GM18511 (cell line): ENCODE measurements at regions not wholly inside any gene's neighbourhood (a gene's known extent, or its start where the extent isn't known, plus 50 kb on each side); places are given as distances from the start of the nearest gene placed in this dataset.
"Not testable (repeated sequence)": the region's sequence is repeated elsewhere in the genome, so short reads cannot be mapped to it uniquely, and the experiment has no call there.

Experiments used
- ATAC-seq: cut with Tn5 transposase; IDR thresholded peaks from one replicate; pipeline ENCODE4 v1.9.1; 2021; ENCODE audit warnings: mild to moderate bottlenecking, moderate library complexity; ENCODE audit not compliant: unreplicated experiment

- no peak for ATAC-seq
Observed at GRCh38 chr2:224263571-224264043, 138.3 kb downstream of the FAM124B start.

- ATAC-seq: no peak
Observed at GRCh38 chr2:224261326-224261725, 140.6 kb downstream of the FAM124B start.

GRCh38 chr2:224260372-224261020 lies 141.4 kb downstream of the FAM124B start:
- ATAC-seq: no peak

GRCh38 chr2:224259831-224260230 lies 142.1 kb downstream of the FAM124B start:
- no peak for ATAC-seq

GRCh38 chr2:224258059-224258458 lies 143.8 kb downstream of the FAM124B start:
- no peak for ATAC-seq

- no peak for ATAC-seq
Observed at GRCh38 chr2:224257156-224257555, 144.8 kb downstream of the FAM124B start.

- no peak for ATAC-seq
Observed at GRCh38 chr2:224253464-224253863, 148.4 kb downstream of the FAM124B start.

- ATAC-seq: no peak
Observed at GRCh38 chr2:224252631-224253030, 149.3 kb downstream of the FAM124B start.

- ATAC-seq: no peak
Observed at GRCh38 chr2:224248944-224249371, 152.9 kb downstream of the FAM124B start.

GRCh38 chr2:224242561-224242960 lies 159.3 kb downstream of the FAM124B start:
- ATAC-seq: no peak

- no peak for ATAC-seq
Observed at GRCh38 chr2:224241812-224242211, 160.1 kb downstream of the FAM124B start.

- ATAC-seq: no peak
Observed at GRCh38 chr2:224241001-224241400, 160.9 kb downstream of the FAM124B start.

- no peak for ATAC-seq
Observed at GRCh38 chr2:224223851-224224555, 177.9 kb downstream of the FAM124B start.

- no peak for ATAC-seq
Observed at GRCh38 chr2:224222974-224223373, 178.9 kb downstream of the FAM124B start.

- no peak for ATAC-seq
Observed at GRCh38 chr2:224222291-224222690, 179.6 kb downstream of the FAM124B start.

GRCh38 chr2:224221455-224221913 lies 180.4 kb downstream of the FAM124B start:
- no peak for ATAC-seq

- ATAC-seq: no peak
Observed at GRCh38 chr2:224220586-224221255, 181.2 kb downstream of the FAM124B start.

- no peak for ATAC-seq
Observed at GRCh38 chr2:224219781-224220180, 180.7 kb upstream of the SERPINE2 start.

GRCh38 chr2:224217962-224218347 lies 178.9 kb upstream of the SERPINE2 start:
- ATAC-seq: no peak

GRCh38 chr2:224217233-224217961 lies 178.3 kb upstream of the SERPINE2 start:
- ATAC-seq: no peak

- not testable (repeated sequence) for ATAC-seq
Observed at GRCh38 chr2:224215611-224216010, 176.5 kb upstream of the SERPINE2 start.
